Liver (tissue), 7 donors: ENCODE measurements at regions not wholly inside any gene's neighbourhood (a gene's known extent, or its start where the extent isn't known, plus 50 kb on each side); places are given as distances from the start of the nearest gene placed in this dataset.

Experiments
- DNase-seq: peaks from one replicate; pipeline ENCODE4 v3.0.0-alpha.2; 2017; ENCODE audit warnings: low spot score
- H3K27ac ChIP-seq, 2 donors: one replicate each; pipeline ENCODE4 v1.7.0; 2013; ENCODE audit warnings: inconsistent platforms in 2 of 2, low read length in 2 of 2, control low read depth in 1 of 2, low read depth in 1 of 2, mild to moderate bottlenecking in 1 of 2
- H3K27me3 ChIP-seq, 4 donors: one replicate each; pipeline versions ENCODE4 v1.6.1 to v1.7.0; 2013; ENCODE audit warnings: low read length in 3 of 4, inconsistent platforms in 1 of 4, mild to moderate bottlenecking in 1 of 4, moderate library complexity in 1 of 4; ENCODE audit not compliant: control insufficient read depth in 4 of 4, insufficient read depth in 4 of 4
- H3K36me3 ChIP-seq, 4 donors: one replicate each; pipeline versions ENCODE4 v1.6.1 to v1.7.0; 2013; ENCODE audit warnings: low read length in 3 of 4, mild to moderate bottlenecking in 3 of 4, low read depth in 1 of 4, moderate library complexity in 1 of 4; ENCODE audit not compliant: control insufficient read depth in 4 of 4, insufficient read depth in 3 of 4
- H3K4me1 ChIP-seq, 4 donors: one replicate each; pipeline versions ENCODE4 v1.6.1 to v1.7.0; 2013; ENCODE audit warnings: low read length in 3 of 4, mild to moderate bottlenecking in 3 of 4, moderate library complexity in 1 of 4; ENCODE audit not compliant: control insufficient read depth in 4 of 4, insufficient read depth in 4 of 4
- H3K4me3 ChIP-seq, 3 donors: one replicate each; pipeline versions ENCODE4 v1.6.1 to v1.7.0; 2013; ENCODE audit warnings: low read length in 3 of 3, control low read depth in 1 of 3, low read depth in 1 of 3, mild to moderate bottlenecking in 1 of 3
- H3K9ac ChIP-seq, 2 donors: one replicate each; pipeline ENCODE4 v1.7.0; 2013; ENCODE audit warnings: low read length in 2 of 2, mild to moderate bottlenecking in 2 of 2, moderate library complexity in 2 of 2, control low read depth in 1 of 2, low read depth in 1 of 2
- H3K9me3 ChIP-seq, 4 donors: one replicate each; pipeline versions ENCODE4 v1.6.1 to v1.7.0; 2013; ENCODE audit warnings: low read length in 3 of 4; ENCODE audit not compliant: control insufficient read depth in 4 of 4
- FOXA1 ChIP-seq: IDR thresholded peaks from 2 replicates; pipeline ENCODE4 v1.6.1; 2016; ENCODE audit warnings: antibody characterized with exemption
- RXRA ChIP-seq, 2 donors: IDR thresholded peaks; 2 replicates each; pipeline ENCODE4 v1.6.1; 2017 to 2018; ENCODE audit warnings: antibody characterized with exemption in 2 of 2, mild to moderate bottlenecking in 1 of 2
- WGBS: extraction: QIAGEN DNeasy Blood & Tissue Kit; methylation state at CpG from one replicate; pipeline ENCODE4 v1.1.7; 2013; 5-methylcytosine and 5-hydroxymethylcytosine counted together
- TF ChIP-seq, protein P1 (sequence below): IDR thresholded peaks from 2 replicates; pipeline ENCODE4 v1.6.1; 2016; ENCODE audit warnings: antibody characterized with exemption
- donor health status: healthy.
- donor health status: healthy.
- donor health status: healthy.
- donor health status: healthy.

DNA sequence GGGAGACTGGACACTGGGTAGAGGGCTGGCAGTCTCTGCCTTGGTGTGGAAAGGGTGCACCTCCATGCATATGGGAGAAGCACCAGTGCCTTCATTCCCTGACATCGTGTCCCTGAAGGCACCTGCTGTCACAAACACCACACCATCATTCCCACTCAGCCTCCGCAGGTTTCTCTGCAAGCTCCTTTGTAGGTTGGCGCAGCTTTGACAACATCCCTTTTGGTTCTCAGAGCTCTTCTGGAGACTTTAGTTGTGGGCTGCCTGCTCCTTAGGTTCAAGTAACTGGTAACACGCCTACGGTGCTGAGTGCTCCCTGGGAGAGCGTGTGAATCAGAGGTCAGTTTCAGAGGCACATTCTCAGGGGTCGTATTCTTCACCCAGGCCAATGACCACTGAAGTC lies 50.2 kb upstream of the TULP4 start:
- no peaks in the 10 kb centered on the region for H3K4me1 ChIP-seq
- no peak for DNase-seq
- no peaks in the 10 kb centered on the region for H3K9me3 ChIP-seq
- no peak overlapping the region for H3K9ac ChIP-seq
- no peak overlapping the region for H3K27ac ChIP-seq
- TF ChIP-seq FOXA1 (no peak), RXRA (IDR thresholded peaks at IDR 0.05) (no peak)
- TF ChIP-seq, protein P1, sequence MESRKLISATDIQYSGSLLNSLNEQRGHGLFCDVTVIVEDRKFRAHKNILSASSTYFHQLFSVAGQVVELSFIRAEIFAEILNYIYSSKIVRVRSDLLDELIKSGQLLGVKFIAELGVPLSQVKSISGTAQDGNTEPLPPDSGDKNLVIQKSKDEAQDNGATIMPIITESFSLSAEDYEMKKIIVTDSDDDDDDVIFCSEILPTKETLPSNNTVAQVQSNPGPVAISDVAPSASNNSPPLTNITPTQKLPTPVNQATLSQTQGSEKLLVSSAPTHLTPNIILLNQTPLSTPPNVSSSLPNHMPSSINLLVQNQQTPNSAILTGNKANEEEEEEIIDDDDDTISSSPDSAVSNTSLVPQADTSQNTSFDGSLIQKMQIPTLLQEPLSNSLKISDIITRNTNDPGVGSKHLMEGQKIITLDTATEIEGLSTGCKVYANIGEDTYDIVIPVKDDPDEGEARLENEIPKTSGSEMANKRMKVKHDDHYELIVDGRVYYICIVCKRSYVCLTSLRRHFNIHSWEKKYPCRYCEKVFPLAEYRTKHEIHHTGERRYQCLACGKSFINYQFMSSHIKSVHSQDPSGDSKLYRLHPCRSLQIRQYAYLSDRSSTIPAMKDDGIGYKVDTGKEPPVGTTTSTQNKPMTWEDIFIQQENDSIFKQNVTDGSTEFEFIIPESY = no peak
- no peaks in the 10 kb centered on the region for H3K27me3 ChIP-seq
- H3K36me3 ChIP-seq = no peaks in the 10 kb centered on the region
- no peak overlapping the region for H3K4me3 ChIP-seq
- 91% methylated on average over 7 of the region's 7 CpGs for WGBS
